ENCODE measurements at regions not wholly inside any gene's neighbourhood (a gene's known extent, or its start where the extent isn't known, plus 50 kb on each side); places are given as distances from the start of the nearest gene placed in this dataset.

- Histone ChIP-seq H3K36me3 (ENCODE audit: control insufficient read depth, insufficient read depth, low read length) (no peaks in the 10 kb centered on the region), H3K27me3 (ENCODE audit: control insufficient read depth, insufficient read depth, low read length) (no peaks in the 10 kb centered on the region), H3K4me3 (ENCODE audit: low read depth, low read length) (no peak overlapping the region)
- DNase-seq (ENCODE audit: low read depth) (no peak), FAIRE-seq (no peak)
- TF ChIP-seq CTCF (IDR thresholded peaks at IDR 0.05; ENCODE audit: insufficient read depth, low read length, severe bottlenecking): no peak
These were observed 816.8 kb upstream of the PCDH9 start for GRCh38 chr13:68046903-68047302.

- no peak for TF ChIP-seq CTCF (IDR thresholded peaks at IDR 0.05; ENCODE audit: insufficient read depth, low read length, severe bottlenecking)
- no peak overlapping the region for H3K4me3 ChIP-seq (ENCODE audit: low read depth, low read length)
- no peaks in the 10 kb centered on the region for H3K36me3 ChIP-seq (ENCODE audit: control insufficient read depth, insufficient read depth, low read length)
- FAIRE-seq: no peak
- H3K27me3 ChIP-seq (ENCODE audit: control insufficient read depth, insufficient read depth, low read length): no peaks in the 10 kb centered on the region
- no peak for DNase-seq (ENCODE audit: low read depth)
These were observed 800.1 kb upstream of the PCDH9 start for GRCh38 chr13:68030152-68030809.

- Histone ChIP-seq H3K4me3 (ENCODE audit: low read depth, low read length) (no peak overlapping the region), H3K27me3 (ENCODE audit: control insufficient read depth, insufficient read depth, low read length) (no peaks in the 10 kb centered on the region), H3K36me3 (ENCODE audit: control insufficient read depth, insufficient read depth, low read length) (no peaks in the 10 kb centered on the region)
- no peak for TF ChIP-seq CTCF (IDR thresholded peaks at IDR 0.05; ENCODE audit: insufficient read depth, low read length, severe bottlenecking)
- DNase-seq (ENCODE audit: low read depth) (no peak), FAIRE-seq (no peak)
These were observed 798.6 kb upstream of the PCDH9 start for GRCh38 chr13:68028701-68029100.

- DNase-seq (ENCODE audit: low read depth) (no peak), FAIRE-seq (no peak)
- Histone ChIP-seq H3K36me3 (ENCODE audit: control insufficient read depth, insufficient read depth, low read length) (no peaks in the 10 kb centered on the region), H3K27me3 (ENCODE audit: control insufficient read depth, insufficient read depth, low read length) (no peaks in the 10 kb centered on the region), H3K4me3 (ENCODE audit: low read depth, low read length) (no peak overlapping the region)
- TF ChIP-seq CTCF (IDR thresholded peaks at IDR 0.05; ENCODE audit: insufficient read depth, low read length, severe bottlenecking): no peak
These were observed 797.2 kb upstream of the PCDH9 start for GRCh38 chr13:68027306-68027705.

- no peak for TF ChIP-seq CTCF (IDR thresholded peaks at IDR 0.05; ENCODE audit: insufficient read depth, low read length, severe bottlenecking)
- Histone ChIP-seq H3K4me3 (ENCODE audit: low read depth, low read length) (no peak overlapping the region), H3K27me3 (ENCODE audit: control insufficient read depth, insufficient read depth, low read length) (no peaks in the 10 kb centered on the region), H3K36me3 (ENCODE audit: control insufficient read depth, insufficient read depth, low read length) (no peaks in the 10 kb centered on the region)
- DNase-seq (ENCODE audit: low read depth) (no peak), FAIRE-seq (no peak)
These were observed 795.9 kb upstream of the PCDH9 start for GRCh38 chr13:68026077-68026476.

GRCh38 chr13:68025604-68026003 lies 795.5 kb upstream of the PCDH9 start:
- Histone ChIP-seq H3K36me3 (ENCODE audit: control insufficient read depth, insufficient read depth, low read length) (no peaks in the 10 kb centered on the region), H3K27me3 (ENCODE audit: control insufficient read depth, insufficient read depth, low read length) (no peaks in the 10 kb centered on the region), H3K4me3 (ENCODE audit: low read depth, low read length) (no peak overlapping the region)
- no peak for TF ChIP-seq CTCF (IDR thresholded peaks at IDR 0.05; ENCODE audit: insufficient read depth, low read length, severe bottlenecking)
- FAIRE-seq (no peak), DNase-seq (ENCODE audit: low read depth) (no peak)
